HepG2 (cell line): ENCODE measurements at regions not wholly inside any gene's neighbourhood (a gene's known extent, or its start where the extent isn't known, plus 50 kb on each side); places are given as distances from the start of the nearest gene placed in this dataset.

Experiments
- ATAC-seq: fragments of 200-7000 bp; cut with Tn5 transposase; 3 replicates; pipeline ENCODE4 v1.9.1; 2020; ENCODE audit warnings: mild to moderate bottlenecking, moderate library complexity
- BruUV-seq: library from RNA; stranded (reverse); fragments of 400-500 nt; replicated peaks from 2 replicates; lab custom pipeline; 2021; lab: Mats Ljungman, UMichigan
- CTCF ChIA-PET: fragments of 300-600 bp; formaldehyde crosslinking; extraction: SDS; loops from one replicate; lab custom pipeline; 2021; ENCODE audit warnings: low total read pairs, inconsistent platforms, low intra/inter-chr PET ratio; lab: Yijun Ruan, JAX
- POLR2A ChIA-PET: fragments of 350-600 bp; sonication (Branson Sonifier 250); formaldehyde crosslinking; loops from one replicate; lab custom pipeline; 2020; ENCODE audit warnings: antibody characterized with exemption, inconsistent platforms; lab: Yijun Ruan, JAX
- DNase-seq: peaks from one replicate; pipeline ENCODE4 v3.0.0-alpha.2; 2015; ENCODE audit warnings: low spot score
- FAIRE-seq: peaks from 3 replicates; lab custom pipeline; 2011; peaks lifted over from hg19 to GRCh38; lab: Jason Lieb, UNC
- H2AFZ ChIP-seq: one replicate; pipeline ENCODE4 v1.6.1; 2011; ENCODE audit warnings: low read length, inconsistent platforms
- H3K27ac ChIP-seq: fragments of 300-600 bp; 3 replicates; pipeline ENCODE4 v1.8.0; 2011; ENCODE audit warnings: mixed run types, mild to moderate bottlenecking, mixed read lengths, low read length, inconsistent platforms; ENCODE audit not compliant: insufficient read depth; ENCODE audit errors: extremely low read length
- H3K27me3 ChIP-seq, 2 experiments: fragments of 200-600 bp in 1 of 2; 2 replicates in 1 of 2; 3 replicates in 1 of 2; pipeline versions ENCODE4 v1.6.0 to v1.8.0; 2011; ENCODE audit warnings: low read length in 2 of 2, mild to moderate bottlenecking in 2 of 2, moderate library complexity in 2 of 2, inconsistent platforms in 1 of 2; ENCODE audit not compliant: insufficient read depth in 2 of 2, control insufficient read depth in 1 of 2
- H3K36me3 ChIP-seq, 2 experiments: fragments of 200-600 bp in 1 of 2; replicated peaks in 1 of 2; 2 replicates in 1 of 2; 3 replicates in 1 of 2; pipeline versions ENCODE4 v1.5.1 to v1.8.0; 2011; ENCODE audit warnings: low read length in 2 of 2, inconsistent platforms in 1 of 2; ENCODE audit not compliant: insufficient read depth in 2 of 2, control insufficient read depth in 1 of 2
- H3K4me1 ChIP-seq: 2 replicates; pipeline ENCODE4 v1.5.1; 2012; ENCODE audit warnings: low read length, inconsistent platforms; ENCODE audit not compliant: insufficient read depth
- H3K4me2 ChIP-seq: 2 replicates; pipeline ENCODE4 v1.6.0; 2011; ENCODE audit warnings: low read depth, low read length, inconsistent platforms
- H3K4me3 ChIP-seq, 3 experiments: fragments of 200-600 bp in 1 of 3; sonication (generic), shearing (Covaris generic) in 1 of 3; replicated peaks in 1 of 3; 2 replicates each; pipeline ENCODE4 v1.5.1; 2011 to 2016; ENCODE audit warnings: low read length in 3 of 3, inconsistent platforms in 2 of 3, low read depth in 2 of 3, mild to moderate bottlenecking in 2 of 3, control low read depth in 1 of 3, mixed read lengths in 1 of 3; ENCODE audit not compliant: insufficient read depth in 1 of 3
- H3K79me2 ChIP-seq: one replicate; pipeline ENCODE4 v1.6.1; 2011; ENCODE audit warnings: low read length, inconsistent platforms; ENCODE audit not compliant: insufficient read depth
- H3K9ac ChIP-seq: 2 replicates; pipeline ENCODE4 v1.6.0; 2011; ENCODE audit warnings: mild to moderate bottlenecking, low read depth, low read length, inconsistent platforms; ENCODE audit not compliant: insufficient read depth
- H3K9me3 ChIP-seq: 2 replicates; pipeline ENCODE4 v1.5.1; 2012; ENCODE audit warnings: mild to moderate bottlenecking, low read length
- H4K20me1 ChIP-seq: 2 replicates; pipeline ENCODE4 v1.6.0; 2011; ENCODE audit warnings: inconsistent platforms, mild to moderate bottlenecking, low read length, moderate library complexity; ENCODE audit not compliant: insufficient read depth
- ATF4 ChIP-seq, 2 experiments: fragments of 450-650 bp in 1 of 2; sonication (generic) in 1 of 2; formaldehyde crosslinking; IDR thresholded peaks; 2 replicates each; pipeline versions ENCODE4 v1.5.0 to v1.8.0; 2020 to 2022; ENCODE audit warnings: mild to moderate bottlenecking in 1 of 2, missing genetic modification reagents in 1 of 2
- HDAC2 ChIP-seq: sonication (generic); formaldehyde crosslinking; IDR thresholded peaks from 2 replicates; pipeline ENCODE4 v1.4.0; 2020; ENCODE audit warnings: missing genetic modification reagents
- KAT8 ChIP-seq: IDR thresholded peaks from 2 replicates; pipeline ENCODE4 v1.6.1; 2016; ENCODE audit warnings: missing genetic modification reagents, missing compliant biosample characterization
- PREB ChIP-seq: sonication (generic); formaldehyde crosslinking; IDR thresholded peaks from 2 replicates; pipeline ENCODE4 v1.4.0; 2020; ENCODE audit warnings: missing genetic modification reagents
- PRMT3 ChIP-seq: sonication (generic); formaldehyde crosslinking; IDR thresholded peaks from 2 replicates; pipeline ENCODE4 v1.8.1; 2022; ENCODE audit warnings: low read depth, mild to moderate bottlenecking, moderate library complexity, missing genetic modification reagents, borderline replicate concordance
- SNAPC4 ChIP-seq: sonication (generic); formaldehyde crosslinking; IDR thresholded peaks from 2 replicates; pipeline ENCODE4 v1.4.0; 2020; ENCODE audit warnings: mild to moderate bottlenecking, missing genetic modification reagents
- TFE3 ChIP-seq: IDR thresholded peaks from 2 replicates; pipeline ENCODE4 v1.6.1; 2016
- USF2 ChIP-seq, 2 experiments: sonication (generic) in 1 of 2; formaldehyde crosslinking in 1 of 2; IDR thresholded peaks; 2 replicates each; pipeline versions ENCODE4 v1.5.1 to v1.6.1; 2011 to 2020; ENCODE audit warnings: borderline replicate concordance in 1 of 2, low read depth in 1 of 2, low read length in 1 of 2, mild to moderate bottlenecking in 1 of 2, missing genetic modification reagents in 1 of 2, moderate library complexity in 1 of 2
- ZMYM2 ChIP-seq: sonication (generic); formaldehyde crosslinking; IDR thresholded peaks from 2 replicates; pipeline ENCODE4 v1.8.0; 2022; ENCODE audit warnings: mild to moderate bottlenecking, missing genetic modification reagents
- ZNF552 ChIP-seq: sonication (generic); formaldehyde crosslinking; IDR thresholded peaks from 2 replicates; pipeline ENCODE4 v1.9.0; 2022; ENCODE audit warnings: missing genetic modification reagents, mild to moderate bottlenecking, borderline replicate concordance
- ZNF790 ChIP-seq: sonication (generic); formaldehyde crosslinking; IDR thresholded peaks from 2 replicates; pipeline ENCODE4 v1.8.0; 2022; ENCODE audit warnings: missing genetic modification reagents, mild to moderate bottlenecking, borderline replicate concordance
- ZSCAN21 ChIP-seq: sonication (generic); formaldehyde crosslinking; IDR thresholded peaks from 2 replicates; pipeline ENCODE4 v1.8.0; 2022; ENCODE audit warnings: mild to moderate bottlenecking, missing genetic modification reagents, moderate library complexity, borderline replicate concordance
- WGBS: methylation state at CpG from one replicate; pipeline ENCODE4 v1.1.6; 2017; ENCODE audit warnings: low lambda C conversion rate; 5-methylcytosine and 5-hydroxymethylcytosine counted together
- in situ Hi-C: cut with HindIII; loops from 2 replicates; pipeline ENCODE4 v1.10.0; 2017; ENCODE audit warnings: low pct_unique_long_range_greater_than_20kb; ENCODE audit not compliant: extremely low pct_ligation_motif_present
- intact Hi-C: fragments of 100-400 bp; cut with micrococcal nuclease; formaldehyde crosslinking; loops from one replicate; pipeline ENCODE4 v1.10.0; 2022; ENCODE audit not compliant: unreplicated experiment

GRCh38 chr11:128289048-128289447 is 298.3 kb downstream of the ETS1 start:
- H2AFZ ChIP-seq = no peak overlapping the region
- no peak overlapping the region for H3K9ac ChIP-seq
- DNase-seq = no peak
- WGBS = 28% methylated on average over 7 of the region's 7 CpGs
- H3K4me3 ChIP-seq = no peak overlapping the region
- FAIRE-seq = no peak
- H3K4me2 ChIP-seq = no peak overlapping the region
- ChIA-PET CTCF (interaction anchor here (1.8 kb wide), 1 partner anchor 342 kb away, joined by 41 read pairs; no protein-coding TSS in a partner anchor), POLR2A (no interaction called here)
- H3K79me2 ChIP-seq = no peaks in the 10 kb centered on the region
- H3K27ac ChIP-seq = no peak overlapping the region
- peaks cover 12% of the 10 kb centered on the region for H3K4me1 ChIP-seq
- no peaks in the 10 kb centered on the region for H3K9me3 ChIP-seq
- ATAC-seq = no peak
- in situ Hi-C loops (loop anchor here (5.0 kb wide), 1 partner anchor 338 kb away; no protein-coding TSS in a partner anchor), intact Hi-C loops (no loop called here)
- H4K20me1 ChIP-seq = no peaks in the 10 kb centered on the region
- no TSS peak for BruUV-seq
- H3K36me3 ChIP-seq = no peaks in the 10 kb centered on the region
- peaks cover 0 to 8% of the 10 kb centered on the region in 2 experiments; a peak in 1 of 5 replicates for H3K27me3 ChIP-seq
- TF ChIP-seq PREB = no peak
- no peak for TF ChIP-seq USF2 (IDR thresholded peaks at IDR 0.05; ENCODE audit: low read depth, low read length)
- TF ChIP-seq USF2 (CRISPR knock-in tag; IDR thresholded peaks at IDR 0.05; ENCODE audit: borderline replicate concordance) = no peak
- TF ChIP-seq ZSCAN21 (CRISPR knock-in tag) = no peak
- no peak for TF ChIP-seq TFE3 (CRISPR knock-in tag)
- TF ChIP-seq PRMT3 (CRISPR knock-in tag) = no peak
- no peak for TF ChIP-seq ATF4 (CRISPR knock-in tag; IDR thresholded peaks at IDR 0.05)
- TF ChIP-seq ZMYM2 (CRISPR knock-in tag) = no peak
- TF ChIP-seq ZNF790 = no peak
- TF ChIP-seq KAT8 = no peak
- TF ChIP-seq HDAC2 (CRISPR knock-in tag) = no peak
- no peak for TF ChIP-seq SNAPC4 (CRISPR knock-in tag)
- TF ChIP-seq ZNF552 (CRISPR knock-in tag) = no peak
